ENCODE measurements at regions not wholly inside any gene's neighbourhood (a gene's known extent, or its start where the extent isn't known, plus 50 kb on each side); places are given as distances from the start of the nearest gene placed in this dataset.

GRCh38 chr12:33706927-33707326 is 267.3 kb upstream of the SYT10 start:
- TF ChIP-seq ZNF23 (tag by site-specific recombination; IDR thresholded peaks at IDR 0.05; ENCODE audit: borderline replicate concordance) (no peak), ZNF639 (tag by site-specific recombination; IDR thresholded peaks at IDR 0.05) (no peak), SP2 (tag by site-specific recombination; IDR thresholded peaks at IDR 0.05) (no peak), ZNF341 (tag by site-specific recombination; IDR thresholded peaks at IDR 0.05; ENCODE audit: low read depth) (no peak), KLF16 (tag by site-specific recombination; IDR thresholded peaks at IDR 0.05) (no peak), ZNF214 (tag by site-specific recombination; IDR thresholded peaks at IDR 0.05; ENCODE audit: borderline replicate concordance) (no peak), PRDM1 (tag by site-specific recombination; IDR thresholded peaks at IDR 0.05) (no peak), ZNF837 (tag by site-specific recombination; IDR thresholded peaks at IDR 0.05) (no peak), PBX3 (CRISPR knock-in tag; IDR thresholded peaks at IDR 0.05) (no peak), ZNF274 (IDR thresholded peaks at IDR 0.05; ENCODE audit: low read length) (no peak), ZNF274 (tag by site-specific recombination; IDR thresholded peaks at IDR 0.05; ENCODE audit: borderline replicate concordance) (no peak), ZNF157 (tag by site-specific recombination; IDR thresholded peaks at IDR 0.05) (no peak), ZNF114 (tag by site-specific recombination; IDR thresholded peaks at IDR 0.05) (no peak), PRDM2 (tag by site-specific recombination; IDR thresholded peaks at IDR 0.05; ENCODE audit: borderline replicate concordance) (no peak)
- TF ChIP-seq, protein P1, sequence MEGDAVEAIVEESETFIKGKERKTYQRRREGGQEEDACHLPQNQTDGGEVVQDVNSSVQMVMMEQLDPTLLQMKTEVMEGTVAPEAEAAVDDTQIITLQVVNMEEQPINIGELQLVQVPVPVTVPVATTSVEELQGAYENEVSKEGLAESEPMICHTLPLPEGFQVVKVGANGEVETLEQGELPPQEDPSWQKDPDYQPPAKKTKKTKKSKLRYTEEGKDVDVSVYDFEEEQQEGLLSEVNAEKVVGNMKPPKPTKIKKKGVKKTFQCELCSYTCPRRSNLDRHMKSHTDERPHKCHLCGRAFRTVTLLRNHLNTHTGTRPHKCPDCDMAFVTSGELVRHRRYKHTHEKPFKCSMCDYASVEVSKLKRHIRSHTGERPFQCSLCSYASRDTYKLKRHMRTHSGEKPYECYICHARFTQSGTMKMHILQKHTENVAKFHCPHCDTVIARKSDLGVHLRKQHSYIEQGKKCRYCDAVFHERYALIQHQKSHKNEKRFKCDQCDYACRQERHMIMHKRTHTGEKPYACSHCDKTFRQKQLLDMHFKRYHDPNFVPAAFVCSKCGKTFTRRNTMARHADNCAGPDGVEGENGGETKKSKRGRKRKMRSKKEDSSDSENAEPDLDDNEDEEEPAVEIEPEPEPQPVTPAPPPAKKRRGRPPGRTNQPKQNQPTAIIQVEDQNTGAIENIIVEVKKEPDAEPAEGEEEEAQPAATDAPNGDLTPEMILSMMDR (tag by site-specific recombination; IDR thresholded peaks at IDR 0.05), result no peak
